SK-N-SH (cell line): ENCODE measurements at regions not wholly inside any gene's neighbourhood (a gene's known extent, or its start where the extent isn't known, plus 50 kb on each side); places are given as distances from the start of the nearest gene placed in this dataset.

Experiments used
- CTCF ChIA-PET: fragments of 300-600, 350-600 bp; formaldehyde crosslinking; extraction: SDS; loops from one replicate; lab custom pipeline; 2021; lab: Yijun Ruan, JAX
- POLR2A ChIA-PET: fragments of 350-600 bp; sonication (Branson Sonifier 250); formaldehyde crosslinking; extraction: SDS; loops from one replicate; lab custom pipeline; 2020; ENCODE audit warnings: antibody characterized with exemption, inconsistent platforms; lab: Yijun Ruan, JAX
- DNase-seq: peaks from one replicate; pipeline ENCODE4 v3.0.0; 2012
- H2AFZ ChIP-seq: fragments of 200-600 bp; sonication (generic); 2 replicates; pipeline ENCODE4 v1.8.1; 2016; ENCODE audit warnings: antibody characterized with exemption, mild to moderate bottlenecking, low read depth
- H3F3A ChIP-seq: fragments of 200-600 bp; sonication (generic); replicated peaks from 2 replicates; pipeline ENCODE3; 2016; ENCODE audit warnings: antibody characterized with exemption, mild to moderate bottlenecking; ENCODE audit not compliant: insufficient read depth
- H3K27ac ChIP-seq, 2 experiments: fragments of 200-500 bp in 1 of 2; fragments of 200-600 bp in 1 of 2; sonication (Bioruptor generic) in 1 of 2; sonication (generic), shearing (Covaris generic) in 1 of 2; 2 replicates each; pipeline versions ENCODE4 v1.5.1 to v1.6.1; 2014 to 2016; ENCODE audit warnings: low read depth in 2 of 2, inconsistent platforms in 1 of 2, low read length in 1 of 2, mild to moderate bottlenecking in 1 of 2, mixed read lengths in 1 of 2
- H3K27me3 ChIP-seq: fragments of 200-600 bp; sonication (generic), shearing (Covaris generic); 2 replicates; pipeline ENCODE4 v1.6.1; 2016; ENCODE audit warnings: mixed run types; ENCODE audit not compliant: insufficient read depth
- H3K36me3 ChIP-seq, 2 experiments: fragments of 200-500 bp in 1 of 2; fragments of 200-600 bp in 1 of 2; sonication (Bioruptor generic) in 1 of 2; sonication (generic) in 1 of 2; replicated peaks in 1 of 2; 2 replicates each; pipeline versions ENCODE3 to v1.5.1; 2014 to 2016; ENCODE audit warnings: low read length in 1 of 2, mild to moderate bottlenecking in 1 of 2; ENCODE audit not compliant: insufficient read depth in 2 of 2, control insufficient read depth in 1 of 2
- H3K4me1 ChIP-seq, 2 experiments: fragments of 200-500 bp in 1 of 2; fragments of 200-600 bp in 1 of 2; sonication (Bioruptor generic) in 1 of 2; sonication (generic), shearing (Covaris generic) in 1 of 2; 2 replicates each; pipeline versions ENCODE4 v1.5.1 to v1.6.1; 2014 to 2016; ENCODE audit warnings: low read depth in 1 of 2, low read length in 1 of 2, mixed run types in 1 of 2; ENCODE audit not compliant: insufficient read depth in 2 of 2, control insufficient read depth in 1 of 2
- H3K4me2 ChIP-seq: fragments of 200-600 bp; sonication (generic), shearing (Covaris generic); 2 replicates; pipeline ENCODE4 v1.6.1; 2017; ENCODE audit warnings: mixed run types
- H3K4me3 ChIP-seq, 2 experiments: fragments of 200-500 bp in 1 of 2; fragments of 200-600 bp in 1 of 2; sonication (Bioruptor generic) in 1 of 2; sonication (generic), shearing (Covaris generic) in 1 of 2; 2 replicates each; pipeline versions ENCODE4 v1.5.1 to v1.8.1; 2014 to 2016; ENCODE audit warnings: low read depth in 2 of 2, inconsistent platforms in 1 of 2, low read length in 1 of 2, mild to moderate bottlenecking in 1 of 2, mixed read lengths in 1 of 2, moderate library complexity in 1 of 2
- H3K79me2 ChIP-seq: fragments of 200-600 bp; sonication (generic); 2 replicates; pipeline ENCODE4 v1.8.1; 2017; ENCODE audit warnings: mild to moderate bottlenecking; ENCODE audit not compliant: insufficient read depth
- H3K9ac ChIP-seq: fragments of 200-600 bp; sonication (generic); 2 replicates; pipeline ENCODE4 v1.6.1; 2017; ENCODE audit warnings: mixed run types
- H3K9me2 ChIP-seq: fragments of 200-600 bp; sonication (generic); 2 replicates; pipeline ENCODE4 v1.6.1; 2017; ENCODE audit warnings: mixed run types
- H3K9me3 ChIP-seq: fragments of 200-600 bp; sonication (generic); 2 replicates; pipeline ENCODE4 v1.6.1; 2017; ENCODE audit warnings: mixed run types, mild to moderate bottlenecking, moderate library complexity
- H4K20me1 ChIP-seq: fragments of 200-600 bp; sonication (generic); 2 replicates; pipeline ENCODE4 v1.6.1; 2017; ENCODE audit warnings: mild to moderate bottlenecking, mixed run types; ENCODE audit not compliant: insufficient read depth
- CHD2 ChIP-seq: fragments of 150-350 bp; IDR thresholded peaks from 2 replicates; pipeline ENCODE4 v1.6.1; 2018; ENCODE audit warnings: low read length; ENCODE audit not compliant: partially characterized antibody
- ELF1 ChIP-seq: IDR thresholded peaks from 2 replicates; pipeline ENCODE4 v1.4.0; 2012
- EP300 ChIP-seq, 2 experiments: IDR thresholded peaks; 2 replicates each; pipeline versions ENCODE4 v1.4.0 to v1.6.1; 2012; ENCODE audit warnings: borderline replicate concordance in 1 of 2, low read depth in 1 of 2, low read length in 1 of 2
- FOSL2 ChIP-seq: IDR thresholded peaks from 2 replicates; pipeline ENCODE4 v1.4.0; 2012; ENCODE audit warnings: low read depth, mild to moderate bottlenecking, moderate library complexity, borderline replicate concordance
- FOXM1 ChIP-seq: IDR thresholded peaks from 2 replicates; pipeline ENCODE4 v1.4.0; 2012; ENCODE audit warnings: low read depth, mild to moderate bottlenecking
- IRF3 ChIP-seq: fragments of 150-350 bp; IDR thresholded peaks from 2 replicates; pipeline ENCODE4 v1.6.1; 2016; ENCODE audit warnings: mild to moderate bottlenecking, low read depth, low read length
- MAX ChIP-seq: IDR thresholded peaks from 2 replicates; pipeline ENCODE4 v1.4.0; 2012; ENCODE audit warnings: low read depth
- MEF2A ChIP-seq: IDR thresholded peaks from 2 replicates; pipeline ENCODE4 v1.4.0; 2012; ENCODE audit warnings: low read depth, borderline replicate concordance
- MXI1 ChIP-seq: IDR thresholded peaks from 2 replicates; pipeline ENCODE4 v1.6.1; 2012; ENCODE audit warnings: mild to moderate bottlenecking, low read depth, low read length, improper control_type of control experiment
- NRF1 ChIP-seq: IDR thresholded peaks from 2 replicates; pipeline ENCODE4 v1.6.1; 2012; ENCODE audit warnings: low read depth, mild to moderate bottlenecking, low read length
- RXRA ChIP-seq: IDR thresholded peaks from 2 replicates; pipeline ENCODE4 v1.4.0; 2012; ENCODE audit warnings: low read depth, mild to moderate bottlenecking, borderline replicate concordance
- SMC3 ChIP-seq: IDR thresholded peaks from 2 replicates; pipeline ENCODE4 v1.6.1; 2012; ENCODE audit warnings: low read depth, low read length, improper control_type of control experiment
- TCF12 ChIP-seq: IDR thresholded peaks from 2 replicates; pipeline ENCODE4 v1.4.0; 2012
- TEAD4 ChIP-seq: IDR thresholded peaks from 2 replicates; pipeline ENCODE4 v1.4.0; 2012; ENCODE audit warnings: mild to moderate bottlenecking, borderline replicate concordance; ENCODE audit not compliant: insufficient read depth
- USF1 ChIP-seq: IDR thresholded peaks from 2 replicates; pipeline ENCODE4 v1.4.0; 2012; ENCODE audit warnings: low read depth, borderline replicate concordance
- YY1 ChIP-seq: IDR thresholded peaks from 2 replicates; pipeline ENCODE4 v1.4.0; 2012; ENCODE audit warnings: low read depth, mild to moderate bottlenecking
- WGBS: methylation state at CpG from one replicate; pipeline ENCODE4 v1.1.6; 2017; ENCODE audit warnings: low lambda C conversion rate; 5-methylcytosine and 5-hydroxymethylcytosine counted together
- TF ChIP-seq, protein P1 (sequence below): IDR thresholded peaks from 2 replicates; pipeline ENCODE4; 2012
- TF ChIP-seq, protein P2 (sequence below): fragments of 200-600 bp; sonication (generic); IDR thresholded peaks from 2 replicates; pipeline ENCODE4 v1.6.1; 2017; ENCODE audit warnings: antibody characterized with exemption, mild to moderate bottlenecking, moderate library complexity

- Histone ChIP-seq H3K9me3 (no peaks in the 10 kb centered on the region), H3F3A (no peaks in the 10 kb centered on the region), H3K27ac (no peak overlapping the region), H3K9me2 (no peaks in the 10 kb centered on the region), H3K9ac (no peak overlapping the region), H3K4me1 (no peaks in the 10 kb centered on the region; a peak in 1 of 4 replicates), H2AFZ (no peak overlapping the region), H3K79me2 (no peaks in the 10 kb centered on the region), H3K36me3 (no peaks in the 10 kb centered on the region), H3K27me3 (no peaks in the 10 kb centered on the region), H3K4me2 (no peak overlapping the region), H4K20me1 (no peaks in the 10 kb centered on the region), H3K4me3 (no peak overlapping the region)
- CTCF ChIA-PET: interaction anchor here (0.8 kb wide), 1 partner anchor 279 kb away, joined by 3 read pairs; no protein-coding TSS in a partner anchor
- 19% methylated on average over 3 of the region's 3 CpGs for WGBS
- POLR2A ChIA-PET: no interaction called here
- TF ChIP-seq MAX: no peak
- no peak for TF ChIP-seq NRF1
- TF ChIP-seq, protein P1, sequence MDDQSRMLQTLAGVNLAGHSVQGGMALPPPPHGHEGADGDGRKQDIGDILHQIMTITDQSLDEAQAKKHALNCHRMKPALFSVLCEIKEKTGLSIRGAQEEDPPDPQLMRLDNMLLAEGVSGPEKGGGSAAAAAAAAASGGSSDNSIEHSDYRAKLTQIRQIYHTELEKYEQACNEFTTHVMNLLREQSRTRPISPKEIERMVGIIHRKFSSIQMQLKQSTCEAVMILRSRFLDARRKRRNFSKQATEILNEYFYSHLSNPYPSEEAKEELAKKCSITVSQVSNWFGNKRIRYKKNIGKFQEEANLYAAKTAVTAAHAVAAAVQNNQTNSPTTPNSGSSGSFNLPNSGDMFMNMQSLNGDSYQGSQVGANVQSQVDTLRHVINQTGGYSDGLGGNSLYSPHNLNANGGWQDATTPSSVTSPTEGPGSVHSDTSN: no peak
- no peak for TF ChIP-seq IRF3
- TF ChIP-seq FOSL2: no peak
- no peak for TF ChIP-seq EP300 (IDR thresholded peaks at IDR 0.05; ENCODE audit: borderline replicate concordance in 1 of 2, low read depth in 1 of 2, low read length in 1 of 2)
- TF ChIP-seq SMC3: no peak
- no peak for TF ChIP-seq FOXM1
- TF ChIP-seq MXI1: no peak
- TF ChIP-seq TEAD4: no peak
- TF ChIP-seq MEF2A: no peak
- no peak for TF ChIP-seq YY1
- no peak for TF ChIP-seq TCF12
- TF ChIP-seq ELF1: no peak
- TF ChIP-seq, protein P2, sequence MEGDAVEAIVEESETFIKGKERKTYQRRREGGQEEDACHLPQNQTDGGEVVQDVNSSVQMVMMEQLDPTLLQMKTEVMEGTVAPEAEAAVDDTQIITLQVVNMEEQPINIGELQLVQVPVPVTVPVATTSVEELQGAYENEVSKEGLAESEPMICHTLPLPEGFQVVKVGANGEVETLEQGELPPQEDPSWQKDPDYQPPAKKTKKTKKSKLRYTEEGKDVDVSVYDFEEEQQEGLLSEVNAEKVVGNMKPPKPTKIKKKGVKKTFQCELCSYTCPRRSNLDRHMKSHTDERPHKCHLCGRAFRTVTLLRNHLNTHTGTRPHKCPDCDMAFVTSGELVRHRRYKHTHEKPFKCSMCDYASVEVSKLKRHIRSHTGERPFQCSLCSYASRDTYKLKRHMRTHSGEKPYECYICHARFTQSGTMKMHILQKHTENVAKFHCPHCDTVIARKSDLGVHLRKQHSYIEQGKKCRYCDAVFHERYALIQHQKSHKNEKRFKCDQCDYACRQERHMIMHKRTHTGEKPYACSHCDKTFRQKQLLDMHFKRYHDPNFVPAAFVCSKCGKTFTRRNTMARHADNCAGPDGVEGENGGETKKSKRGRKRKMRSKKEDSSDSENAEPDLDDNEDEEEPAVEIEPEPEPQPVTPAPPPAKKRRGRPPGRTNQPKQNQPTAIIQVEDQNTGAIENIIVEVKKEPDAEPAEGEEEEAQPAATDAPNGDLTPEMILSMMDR: no peak
- TF ChIP-seq USF1: no peak
- TF ChIP-seq CHD2: no peak
- no peak for TF ChIP-seq RXRA
- DNase-seq: no peak
Measured at GRCh38 chr3:153973722-153974265, 147.4 kb upstream of the ARHGEF26 start.
